Keratinocyte (primary cell): ENCODE measurements at regions not wholly inside any gene's neighbourhood (a gene's known extent, or its start where the extent isn't known, plus 50 kb on each side); places are given as distances from the start of the nearest gene placed in this dataset.

Experiments used
- DNase-seq: peaks from one replicate; pipeline ENCODE4 v3.0.0-alpha.2; 2011; ENCODE audit warnings: low read depth, missing footprints, low spot score
- FAIRE-seq: peaks from 2 replicates; lab custom pipeline; 2011; peaks lifted over from hg19 to GRCh38; lab: Jason Lieb, UNC
- H2AFZ ChIP-seq: 2 replicates; pipeline ENCODE4 v1.6.0; 2012; ENCODE audit warnings: low read length, control low read depth, inconsistent platforms; ENCODE audit not compliant: control insufficient read depth
- H3K27ac ChIP-seq: 2 replicates; pipeline ENCODE4 v1.5.1; 2011; ENCODE audit warnings: low read length; ENCODE audit not compliant: control insufficient read depth, insufficient read depth
- H3K27me3 ChIP-seq: 3 replicates; pipeline ENCODE4 v1.6.0; 2011; ENCODE audit warnings: low read length; ENCODE audit not compliant: control insufficient read depth, insufficient read depth; ENCODE audit errors: extremely low read depth
- H3K36me3 ChIP-seq, 2 experiments: 2 replicates in 1 of 2; 3 replicates in 1 of 2; pipeline ENCODE4 v1.5.1; 2011; ENCODE audit warnings: low read length in 2 of 2, mild to moderate bottlenecking in 1 of 2; ENCODE audit not compliant: control insufficient read depth in 2 of 2, insufficient read depth in 2 of 2; ENCODE audit errors: extremely low read depth in 1 of 2
- H3K4me1 ChIP-seq: 3 replicates; pipeline ENCODE4 v1.5.1; 2011; ENCODE audit warnings: low read length; ENCODE audit not compliant: control insufficient read depth, insufficient read depth; ENCODE audit errors: extremely low read depth
- H3K4me2 ChIP-seq: 3 replicates; pipeline ENCODE4 v1.6.0; 2011; ENCODE audit warnings: low read depth, low read length; ENCODE audit not compliant: control insufficient read depth, insufficient read depth; ENCODE audit errors: extremely low read depth
- H3K4me3 ChIP-seq, 3 experiments: fragments of 200-600 bp in 1 of 3; sonication (generic) in 1 of 3; 2 replicates in 2 of 3; 3 replicates in 1 of 3; pipeline ENCODE4 v1.5.1; 2011 to 2016; ENCODE audit warnings: low read length in 3 of 3, mild to moderate bottlenecking in 3 of 3, control low read depth in 2 of 3, inconsistent platforms in 1 of 3, low read depth in 1 of 3, mixed read lengths in 1 of 3, mixed run types in 1 of 3, moderate library complexity in 1 of 3; ENCODE audit not compliant: control insufficient read depth in 2 of 3, insufficient read depth in 2 of 3; ENCODE audit errors: extremely low read depth in 1 of 3
- H3K79me2 ChIP-seq: 2 replicates; pipeline ENCODE4 v1.6.0; 2012; ENCODE audit warnings: low read length; ENCODE audit not compliant: control insufficient read depth, insufficient read depth
- H3K9ac ChIP-seq: 3 replicates; pipeline ENCODE4 v1.6.0; 2011; ENCODE audit warnings: low read length; ENCODE audit not compliant: control insufficient read depth, insufficient read depth; ENCODE audit errors: extremely low read depth
- H3K9me1 ChIP-seq: 3 replicates; pipeline ENCODE4 v1.6.0; 2011; ENCODE audit warnings: low read length; ENCODE audit not compliant: control insufficient read depth, insufficient read depth; ENCODE audit errors: extremely low read depth
- H3K9me3 ChIP-seq: 2 replicates; pipeline ENCODE4 v1.5.1; 2012; ENCODE audit warnings: low read depth, low read length; ENCODE audit not compliant: control insufficient read depth
- H4K20me1 ChIP-seq: 3 replicates; pipeline ENCODE4 v1.6.0; 2011; ENCODE audit warnings: low read length; ENCODE audit not compliant: control insufficient read depth, insufficient read depth; ENCODE audit errors: extremely low read depth
- CTCF ChIP-seq, 3 experiments: IDR thresholded peaks in 1 of 3; conservative IDR thresholded peaks in 1 of 3; optimal IDR thresholded peaks in 1 of 3; 2 replicates in 2 of 3; 3 replicates in 1 of 3; pipeline versions ENCODE3 to v1.5.1; 2011; ENCODE audit warnings: low read length in 3 of 3, mild to moderate bottlenecking in 3 of 3, moderate library complexity in 2 of 3, control low read depth in 1 of 3, inconsistent platforms in 1 of 3; ENCODE audit not compliant: insufficient read depth in 2 of 3; ENCODE audit errors: extremely low read depth in 1 of 3
- EZH2 ChIP-seq: IDR thresholded peaks from one replicate; pipeline ENCODE4 v1.6.1; 2012; ENCODE audit warnings: inconsistent platforms, mild to moderate bottlenecking, low read length, moderate library complexity
- dilution Hi-C: fragments of 300-500 bp; cut with MboI; formaldehyde crosslinking; loops from one replicate; pipeline ENCODE4 v1.7.0; 2020; ENCODE audit warnings: low sequenced_read_pairs; ENCODE audit not compliant: extremely low pct_ligation_motif_present

- Histone ChIP-seq H2AFZ (no peak overlapping the region), H3K36me3 (no peaks in the 10 kb centered on the region), H3K4me2 (no peak overlapping the region), H3K9ac (no peak overlapping the region), H4K20me1 (no peaks in the 10 kb centered on the region), H3K27ac (no peak overlapping the region), H3K4me3 (no peak overlapping the region), H3K9me3 (no peaks in the 10 kb centered on the region), H3K4me1 (no peaks in the 10 kb centered on the region), H3K27me3 (no peaks in the 10 kb centered on the region), H3K9me1 (no peaks in the 10 kb centered on the region), H3K79me2 (no peaks in the 10 kb centered on the region)
- TF ChIP-seq CTCF (optimal IDR thresholded peaks at IDR 0.05 in 1 of 3, IDR thresholded peaks at IDR 0.05 in 1 of 3, conservative IDR thresholded peaks at IDR 0.05 in 1 of 3; ENCODE audit: extremely low read depth in 1 of 3, insufficient read depth in 2 of 3, low read length in 3 of 3) (no peak), EZH2 (no peak)
- no peak for DNase-seq
- no peak for FAIRE-seq
- dilution Hi-C loops, result no loop called here
Measured at GRCh38 chr13:91185294-91185863, 162.1 kb upstream of the MIR17HG start.

- no peak overlapping the region for H3K27ac ChIP-seq
- no peak overlapping the region for H2AFZ ChIP-seq
- no peak for FAIRE-seq
- H3K4me1 ChIP-seq, result no peaks in the 10 kb centered on the region
- H3K4me3 ChIP-seq, result no peak overlapping the region
- H3K27me3 ChIP-seq, result no peaks in the 10 kb centered on the region
- no peaks in the 10 kb centered on the region for H3K9me1 ChIP-seq
- H3K36me3 ChIP-seq, result no peaks in the 10 kb centered on the region
- dilution Hi-C loops, result no loop called here
- H4K20me1 ChIP-seq, result no peaks in the 10 kb centered on the region
- no peak for TF ChIP-seq EZH2
- no peak for TF ChIP-seq CTCF (optimal IDR thresholded peaks at IDR 0.05 in 1 of 3, IDR thresholded peaks at IDR 0.05 in 1 of 3, conservative IDR thresholded peaks at IDR 0.05 in 1 of 3; ENCODE audit: extremely low read depth in 1 of 3, insufficient read depth in 2 of 3, low read length in 3 of 3)
- no peak overlapping the region for H3K4me2 ChIP-seq
- H3K79me2 ChIP-seq, result no peaks in the 10 kb centered on the region
- H3K9ac ChIP-seq, result no peak overlapping the region
- no peaks in the 10 kb centered on the region for H3K9me3 ChIP-seq
- no peak for DNase-seq
Measured at GRCh38 chr13:91187522-91187921, 160.0 kb upstream of the MIR17HG start.
